HCT116 (cell line): ENCODE measurements at regions not wholly inside any gene's neighbourhood (a gene's known extent, or its start where the extent isn't known, plus 50 kb on each side); places are given as distances from the start of the nearest gene placed in this dataset.

ENCODE experiments used
- ATAC-seq: fragments of 200-7000 bp; cut with Tn5 transposase; 2 replicates; pipeline ENCODE4 v1.9.1; 2020; ENCODE audit warnings: mild to moderate bottlenecking, moderate library complexity
- BruUV-seq: library from RNA; stranded (reverse); fragments of 400-500 nt; replicated peaks from 2 replicates; lab custom pipeline; 2021; lab: Mats Ljungman, UMichigan
- CTCF ChIA-PET: fragments of 300-600 bp; sonication (Branson Sonifier 250); formaldehyde crosslinking; loops from one replicate; lab custom pipeline; 2021; ENCODE audit warnings: antibody characterized with exemption; lab: Charles Lee
- POLR2A ChIA-PET: fragments of 300-600, 350-600 bp; sonication (Branson Sonifier 250); formaldehyde crosslinking; loops from one replicate; lab custom pipeline; 2021; ENCODE audit warnings: antibody characterized with exemption; lab: Charles Lee
- RAD21 ChIA-PET, 2 experiments: fragments of 300-600 bp; sonication (Branson Sonifier 250); formaldehyde crosslinking; loops; one replicate each; lab custom pipeline; 2023; ENCODE audit warnings: low total read pairs in 2 of 2; ENCODE audit not compliant: uncharacterized antibody in 2 of 2, unreplicated experiment in 2 of 2, low non-redundant PET in 1 of 2; lab: Charles Lee
- DNase-seq: peaks from one replicate; pipeline ENCODE4 v3.0.0-alpha.2; 2010; ENCODE audit warnings: low read depth, low spot score
- H2AFZ ChIP-seq: fragments of 200-600 bp; shearing (Covaris generic), sonication (generic); 2 replicates; pipeline ENCODE4 v1.6.1; 2017; ENCODE audit warnings: low read depth, mixed run types, mixed read lengths, antibody characterized with exemption, low read length; ENCODE audit not compliant: poor library complexity, severe bottlenecking
- H3K27ac ChIP-seq: 2 replicates; pipeline ENCODE4 v1.5.1; 2012; ENCODE audit warnings: low read depth, low read length
- H3K27me3 ChIP-seq: fragments of 200-600 bp; sonication (generic); 2 replicates; pipeline ENCODE4 v1.6.1; 2016; ENCODE audit warnings: mixed run types, low read length, mixed read lengths; ENCODE audit not compliant: insufficient read depth
- H3K36me3 ChIP-seq, 2 experiments: fragments of 200-500 bp in 1 of 2; fragments of 200-600 bp in 1 of 2; sonication (Bioruptor generic) in 1 of 2; sonication (generic) in 1 of 2; 2 replicates each; pipeline versions ENCODE4 v1.5.1 to v1.6.1; 2014 to 2016; ENCODE audit warnings: low read length in 2 of 2, inconsistent platforms in 1 of 2, mixed read lengths in 1 of 2, mixed run types in 1 of 2; ENCODE audit not compliant: insufficient read depth in 2 of 2, control insufficient read depth in 1 of 2
- H3K4me1 ChIP-seq, 2 experiments: fragments of 200-600 bp in 1 of 2; sonication (generic) in 1 of 2; 2 replicates each; pipeline versions ENCODE4 v1.5.1 to v1.6.1; 2012 to 2017; ENCODE audit warnings: low read length in 2 of 2, inconsistent platforms in 1 of 2, mild to moderate bottlenecking in 1 of 2, mixed read lengths in 1 of 2, mixed run types in 1 of 2, moderate library complexity in 1 of 2; ENCODE audit not compliant: insufficient read depth in 2 of 2, control insufficient read depth in 1 of 2
- H3K4me2 ChIP-seq: fragments of 200-600 bp; sonication (generic); 2 replicates; pipeline ENCODE4 v1.6.1; 2017; ENCODE audit warnings: mixed run types, low read length, mixed read lengths
- H3K4me3 ChIP-seq, 2 experiments: fragments of 200-600 bp in 1 of 2; sonication (generic) in 1 of 2; replicated peaks in 1 of 2; 2 replicates each; pipeline ENCODE4 v1.5.1; 2011 to 2016; ENCODE audit warnings: low read length in 2 of 2, control low read depth in 1 of 2, low read depth in 1 of 2, mild to moderate bottlenecking in 1 of 2, mixed read lengths in 1 of 2, mixed run types in 1 of 2
- H3K79me2 ChIP-seq: fragments of 200-600 bp; sonication (generic); 2 replicates; pipeline ENCODE4 v1.6.1; 2017; ENCODE audit warnings: mild to moderate bottlenecking, mixed run types, low read length, moderate library complexity, mixed read lengths; ENCODE audit not compliant: insufficient read depth
- H3K9ac ChIP-seq: fragments of 200-600 bp; sonication (generic); 2 replicates; pipeline ENCODE4 v1.6.1; 2016; ENCODE audit warnings: low read length, mixed read lengths
- H3K9me2 ChIP-seq: fragments of 200-600 bp; sonication (generic), shearing (Covaris generic); 2 replicates; pipeline ENCODE4 v1.6.1; 2017; ENCODE audit warnings: mixed run types, mild to moderate bottlenecking, moderate library complexity; ENCODE audit not compliant: insufficient read depth
- H3K9me3 ChIP-seq, 2 experiments: fragments of 200-500 bp in 1 of 2; fragments of 200-600 bp in 1 of 2; sonication (Bioruptor generic) in 1 of 2; sonication (generic) in 1 of 2; 2 replicates each; pipeline ENCODE4 v1.6.1; 2014 to 2017; ENCODE audit warnings: low read length in 2 of 2, mixed read lengths in 2 of 2, inconsistent platforms in 1 of 2, low read depth in 1 of 2, mild to moderate bottlenecking in 1 of 2, mixed run types in 1 of 2, moderate library complexity in 1 of 2; ENCODE audit not compliant: control insufficient read depth in 1 of 2, insufficient read depth in 1 of 2
- H4K20me1 ChIP-seq: fragments of 200-600 bp; sonication (generic), shearing (Covaris generic); 2 replicates; pipeline ENCODE4 v1.6.1; 2017; ENCODE audit warnings: mixed run types, mild to moderate bottlenecking, moderate library complexity; ENCODE audit not compliant: insufficient read depth
- ATF3 ChIP-seq: IDR thresholded peaks from 2 replicates; pipeline ENCODE4 v1.6.1; 2012
- CBX3 ChIP-seq: IDR thresholded peaks from 2 replicates; pipeline ENCODE4 v1.6.1; 2012; ENCODE audit warnings: low read depth
- EGR1 ChIP-seq: IDR thresholded peaks from 2 replicates; pipeline ENCODE4 v1.6.1; 2012; ENCODE audit warnings: low read depth
- ELF1 ChIP-seq: IDR thresholded peaks from 2 replicates; pipeline ENCODE4 v1.6.1; 2012; ENCODE audit warnings: low read depth, borderline replicate concordance
- EZH2 ChIP-seq: fragments of 200-600 bp; sonication (generic); IDR thresholded peaks from 2 replicates; pipeline ENCODE4 v1.6.1; 2017; ENCODE audit warnings: antibody characterized with exemption, mixed run types
- EZH2phosphoT487 ChIP-seq: fragments of 200-600 bp; IDR thresholded peaks from 2 replicates; pipeline ENCODE4 v1.6.1; 2018; ENCODE audit warnings: antibody characterized with exemption, borderline replicate concordance
- FOSL1 ChIP-seq: IDR thresholded peaks from 2 replicates; pipeline ENCODE4 v1.6.1; 2012; ENCODE audit warnings: low read depth
- MAX ChIP-seq: IDR thresholded peaks from 2 replicates; pipeline ENCODE4 v1.6.1; 2012
- POLR2A ChIP-seq: IDR thresholded peaks from 2 replicates; pipeline ENCODE4 v1.7.0; 2011; ENCODE audit warnings: borderline replicate concordance; ENCODE audit not compliant: insufficient read depth, insufficient read length; ENCODE audit errors: extremely low read depth
- POLR2AphosphoS5 ChIP-seq: IDR thresholded peaks from 2 replicates; pipeline ENCODE4 v1.6.1; 2011; ENCODE audit warnings: mild to moderate bottlenecking, low read depth, low read length, moderate library complexity
- RAD21 ChIP-seq: IDR thresholded peaks from 2 replicates; pipeline ENCODE4 v1.6.1; 2012; ENCODE audit warnings: low read depth, mild to moderate bottlenecking
- REST ChIP-seq: IDR thresholded peaks from 2 replicates; pipeline ENCODE4 v1.6.1; 2012; ENCODE audit warnings: low read depth
- SIN3A ChIP-seq: IDR thresholded peaks from 2 replicates; pipeline ENCODE4 v1.6.1; 2012; ENCODE audit warnings: low read depth
- SP1 ChIP-seq: IDR thresholded peaks from 2 replicates; pipeline ENCODE4 v1.6.1; 2012; ENCODE audit warnings: low read depth
- SRF ChIP-seq: IDR thresholded peaks from 2 replicates; pipeline ENCODE4 v1.6.1; 2012; ENCODE audit warnings: low read depth
- TCF7L2 ChIP-seq: IDR thresholded peaks from 2 replicates; pipeline ENCODE4 v1.7.0; 2011; ENCODE audit warnings: borderline replicate concordance, inconsistent platforms; ENCODE audit not compliant: insufficient read depth, insufficient read length; ENCODE audit errors: extremely low read depth
- YY1 ChIP-seq: IDR thresholded peaks from 2 replicates; pipeline ENCODE4 v1.6.1; 2011; ENCODE audit warnings: low read length, low read depth, moderate library complexity, mild to moderate bottlenecking; ENCODE audit not compliant: insufficient replicate concordance; ENCODE audit errors: extremely low read depth
- ZFX ChIP-seq: fragments of 450-650 bp; IDR thresholded peaks from 2 replicates; pipeline ENCODE4 v1.6.1; 2017
- ZNF274 ChIP-seq: fragments of 200-500 bp; sonication (Bioruptor generic); IDR thresholded peaks from 2 replicates; pipeline ENCODE4 v1.6.1; 2014; ENCODE audit warnings: mild to moderate bottlenecking, low read depth, low read length, inconsistent platforms
- intact Hi-C: fragments of 100-400 bp; cut with micrococcal nuclease; formaldehyde crosslinking; loops from 2 replicates; pipeline ENCODE4 v1.10.0; 2022

GRCh38 chr9:96135753-96136290 is 166.2 kb downstream of the HSD17B3 start:
- no TSS peak for BruUV-seq
- H3K27me3 ChIP-seq = no peaks in the 10 kb centered on the region
- H3K79me2 ChIP-seq = no peaks in the 10 kb centered on the region
- no peak overlapping the region for H3K4me2 ChIP-seq
- RAD21 ChIA-PET = no interaction called here
- H3K4me1 ChIP-seq = no peaks in the 10 kb centered on the region
- no peak overlapping the region for H2AFZ ChIP-seq
- ATAC-seq (no peak), DNase-seq (no peak)
- H3K9me2 ChIP-seq = no peaks in the 10 kb centered on the region
- H3K9me3 ChIP-seq = no peaks in the 10 kb centered on the region
- H3K27ac ChIP-seq = no peak overlapping the region
- CTCF ChIA-PET = no interaction called here
- no peak overlapping the region for H3K9ac ChIP-seq
- H3K36me3 ChIP-seq = no peaks in the 10 kb centered on the region
- intact Hi-C loops = no loop called here
- H3K4me3 ChIP-seq = no peak overlapping the region
- H4K20me1 ChIP-seq = no peaks in the 10 kb centered on the region
- POLR2A ChIA-PET = no interaction called here
- TF ChIP-seq EZH2 (no peak), SRF (no peak), EGR1 (no peak), POLR2A (no peak), RAD21 (no peak), EZH2phosphoT487 (no peak), ZNF274 (no peak), POLR2AphosphoS5 (no peak), CBX3 (no peak), REST (no peak), TCF7L2 (no peak), ZFX (no peak), YY1 (no peak), SIN3A (no peak), ATF3 (no peak), SP1 (no peak), FOSL1 (no peak), MAX (no peak), ELF1 (no peak)
- TF ChIP-seq, all 23 proteins: peak for 0
